ENCODE measurements at regions not wholly inside any gene's neighbourhood (a gene's known extent, or its start where the extent isn't known, plus 50 kb on each side); places are given as distances from the start of the nearest gene placed in this dataset.

DNA sequence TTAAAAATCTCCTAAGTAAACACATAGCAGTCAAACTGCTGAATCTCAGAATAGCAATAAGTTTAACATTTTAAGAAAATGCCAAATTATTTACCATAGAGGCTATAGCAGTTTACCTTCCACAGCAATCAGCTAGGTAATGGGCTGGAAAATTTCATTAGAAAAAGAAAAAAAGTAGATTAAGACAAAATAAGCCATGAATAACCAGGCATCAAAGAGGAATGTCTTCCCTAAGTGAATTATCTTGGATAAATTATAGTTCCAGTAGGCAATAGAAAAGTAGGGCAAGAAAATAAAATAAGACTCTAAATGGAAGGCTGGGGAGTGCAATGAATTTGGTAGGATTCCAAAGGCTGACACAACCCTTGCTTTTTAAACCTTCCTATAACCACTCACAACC, 722.8 kb downstream of the TRAM1L1 start:
- TF ChIP-seq, protein P1, sequence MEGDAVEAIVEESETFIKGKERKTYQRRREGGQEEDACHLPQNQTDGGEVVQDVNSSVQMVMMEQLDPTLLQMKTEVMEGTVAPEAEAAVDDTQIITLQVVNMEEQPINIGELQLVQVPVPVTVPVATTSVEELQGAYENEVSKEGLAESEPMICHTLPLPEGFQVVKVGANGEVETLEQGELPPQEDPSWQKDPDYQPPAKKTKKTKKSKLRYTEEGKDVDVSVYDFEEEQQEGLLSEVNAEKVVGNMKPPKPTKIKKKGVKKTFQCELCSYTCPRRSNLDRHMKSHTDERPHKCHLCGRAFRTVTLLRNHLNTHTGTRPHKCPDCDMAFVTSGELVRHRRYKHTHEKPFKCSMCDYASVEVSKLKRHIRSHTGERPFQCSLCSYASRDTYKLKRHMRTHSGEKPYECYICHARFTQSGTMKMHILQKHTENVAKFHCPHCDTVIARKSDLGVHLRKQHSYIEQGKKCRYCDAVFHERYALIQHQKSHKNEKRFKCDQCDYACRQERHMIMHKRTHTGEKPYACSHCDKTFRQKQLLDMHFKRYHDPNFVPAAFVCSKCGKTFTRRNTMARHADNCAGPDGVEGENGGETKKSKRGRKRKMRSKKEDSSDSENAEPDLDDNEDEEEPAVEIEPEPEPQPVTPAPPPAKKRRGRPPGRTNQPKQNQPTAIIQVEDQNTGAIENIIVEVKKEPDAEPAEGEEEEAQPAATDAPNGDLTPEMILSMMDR (IDR thresholded peaks at IDR 0.05; ENCODE audit: low read length) = no peak
- no peak for TF ChIP-seq EZH2phosphoT487 (IDR thresholded peaks at IDR 0.05; ENCODE audit: low read length)
- no peak for TF ChIP-seq EZH2 (optimal IDR thresholded peaks at IDR 0.05; ENCODE audit: low read depth, low read length)

Measured in MM.1S (cell line).